HG03442 (cell line): ENCODE measurements at regions not wholly inside any gene's neighbourhood (a gene's known extent, or its start where the extent isn't known, plus 50 kb on each side); places are given as distances from the start of the nearest gene placed in this dataset.

ENCODE experiments used
- ATAC-seq: cut with Tn5 transposase; IDR thresholded peaks from one replicate; pipeline ENCODE4 v1.9.1; 2021; ENCODE audit warnings: mild to moderate bottlenecking, moderate library complexity; ENCODE audit not compliant: unreplicated experiment

DNA sequence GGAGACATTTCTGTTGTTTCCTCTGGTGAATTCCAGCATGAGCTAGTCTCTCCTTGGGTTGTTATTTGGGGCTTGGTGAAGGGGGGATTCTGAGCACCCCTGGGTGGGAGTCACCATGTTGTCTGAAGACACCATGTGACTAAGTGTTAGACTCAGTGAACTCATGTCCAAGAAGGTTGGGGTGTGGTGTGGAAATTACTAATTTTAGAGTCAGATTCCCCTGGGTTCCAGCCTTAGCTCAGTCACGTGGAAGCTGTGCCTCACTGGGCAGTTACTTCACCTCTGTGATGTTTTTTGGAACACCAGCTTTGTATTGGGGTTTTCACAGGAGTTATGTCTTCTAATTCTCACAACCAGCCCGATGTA, 171.5 kb downstream of the RPLP1 start:
- no peak for ATAC-seq

DNA sequence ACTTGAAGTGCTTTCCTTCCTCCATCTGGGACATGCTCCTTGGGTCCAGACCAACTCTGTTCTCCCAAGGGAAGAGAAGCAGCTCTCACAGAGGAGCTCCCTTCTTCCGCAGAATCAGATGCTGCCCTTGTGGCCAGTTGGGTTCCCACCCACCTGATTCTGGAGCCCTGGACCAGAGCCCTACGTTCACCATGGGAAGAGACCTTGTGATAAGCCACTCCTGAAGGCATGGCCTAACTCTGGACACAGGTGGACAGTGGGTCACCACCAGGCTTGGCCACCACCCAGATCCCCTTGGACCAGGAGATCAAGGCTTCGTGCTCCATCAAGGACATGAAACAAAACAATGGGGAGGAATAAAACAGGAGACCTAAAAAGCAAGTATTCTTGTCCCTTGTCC, 172.2 kb downstream of the RPLP1 start:
- ATAC-seq: no peak

DNA sequence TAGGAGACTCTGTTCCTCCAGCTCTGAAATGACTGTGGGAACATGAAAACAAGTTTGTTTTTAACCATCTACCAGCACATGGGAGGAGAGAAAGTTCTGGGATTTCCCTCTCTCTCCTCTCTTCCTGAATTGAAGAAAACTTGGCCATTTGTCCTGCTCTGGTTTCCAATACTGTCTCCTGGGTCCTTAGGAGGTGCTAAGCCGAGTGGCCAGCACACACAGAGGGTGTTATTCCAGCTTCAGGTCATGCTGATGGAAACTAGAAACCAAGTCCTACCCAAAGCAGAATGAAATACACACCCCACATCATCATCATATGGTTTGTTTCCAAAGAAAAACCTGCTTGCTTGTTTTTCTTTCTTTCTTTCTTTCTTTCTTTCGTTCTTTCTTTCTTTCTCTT, 172.7 kb downstream of the RPLP1 start:
- ATAC-seq: no peak

DNA sequence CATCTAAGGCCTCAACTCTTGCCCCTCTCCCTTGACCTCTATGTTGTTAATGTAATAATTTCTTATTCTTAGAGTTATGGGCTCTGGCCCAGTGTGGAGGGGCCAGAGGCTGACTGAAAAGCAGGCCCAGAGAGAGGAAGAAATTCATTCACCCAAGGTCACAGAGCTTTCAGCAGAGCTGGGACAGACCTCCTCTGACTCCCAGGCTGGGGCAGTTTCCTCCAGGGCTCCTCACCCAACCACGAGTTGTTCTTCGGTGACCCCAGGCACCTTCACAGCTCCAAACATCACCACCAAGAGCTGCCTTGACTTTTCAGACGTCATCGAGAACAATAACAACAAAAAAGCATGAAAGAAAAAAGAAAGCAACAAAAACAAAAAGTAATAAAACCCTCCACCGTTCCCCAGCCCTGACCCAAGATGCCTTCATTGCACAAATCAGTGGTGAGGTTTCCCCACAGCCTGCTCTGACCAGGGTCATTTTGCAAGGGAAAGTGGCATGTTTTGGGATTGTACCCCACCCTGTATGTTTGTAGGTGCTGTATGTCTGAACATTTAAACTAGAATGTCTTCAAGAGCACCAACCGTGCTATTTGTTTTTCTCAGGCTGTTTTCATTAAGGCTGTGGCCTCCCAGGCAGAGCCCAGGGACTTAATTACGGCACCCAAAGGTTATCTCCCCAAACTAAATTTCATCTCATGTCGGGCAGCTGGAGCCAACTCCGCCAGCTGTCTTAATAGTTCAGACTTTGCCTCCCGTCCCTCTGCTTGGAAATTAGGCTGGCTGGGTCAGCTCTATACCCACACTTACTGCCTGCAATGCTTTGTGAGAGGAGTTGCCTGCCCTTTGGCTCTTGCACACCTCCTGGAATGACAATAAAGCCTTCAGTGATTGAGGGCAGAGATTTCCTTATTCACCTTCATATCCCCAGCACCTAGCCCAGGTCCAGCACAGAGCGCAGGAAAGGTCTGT, 173.8 kb downstream of the RPLP1 start:
- ATAC-seq: no peak

DNA sequence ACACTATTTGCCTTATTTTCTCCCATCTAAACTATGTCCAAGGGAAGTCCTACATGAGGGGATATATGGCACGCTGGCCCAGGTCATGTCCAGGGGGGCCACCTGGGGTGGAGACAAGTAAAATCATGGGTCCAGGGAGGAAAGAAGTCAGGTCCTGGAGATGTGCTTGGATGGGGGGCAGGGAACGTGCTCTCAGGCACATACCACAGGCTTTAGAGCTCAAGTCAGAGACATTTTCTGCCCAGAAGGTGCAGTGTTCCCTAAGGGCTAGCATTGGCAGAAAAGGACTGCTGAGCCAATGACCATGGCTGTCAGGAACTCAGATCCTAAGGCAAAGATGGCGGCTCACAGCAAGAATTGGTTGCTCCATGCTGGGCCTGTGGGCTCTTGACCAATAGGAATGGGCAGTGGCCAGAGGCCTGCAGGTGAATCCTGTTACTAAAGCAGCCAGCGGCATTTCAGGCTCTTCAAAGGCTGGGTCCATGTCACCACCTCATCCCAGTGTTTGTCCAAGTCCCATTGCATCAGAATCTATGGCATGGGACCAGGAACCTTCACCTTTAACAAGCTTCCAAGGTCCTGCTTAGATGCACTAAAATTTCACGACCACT, 175.0 kb downstream of the RPLP1 start:
- ATAC-seq: no peak

DNA sequence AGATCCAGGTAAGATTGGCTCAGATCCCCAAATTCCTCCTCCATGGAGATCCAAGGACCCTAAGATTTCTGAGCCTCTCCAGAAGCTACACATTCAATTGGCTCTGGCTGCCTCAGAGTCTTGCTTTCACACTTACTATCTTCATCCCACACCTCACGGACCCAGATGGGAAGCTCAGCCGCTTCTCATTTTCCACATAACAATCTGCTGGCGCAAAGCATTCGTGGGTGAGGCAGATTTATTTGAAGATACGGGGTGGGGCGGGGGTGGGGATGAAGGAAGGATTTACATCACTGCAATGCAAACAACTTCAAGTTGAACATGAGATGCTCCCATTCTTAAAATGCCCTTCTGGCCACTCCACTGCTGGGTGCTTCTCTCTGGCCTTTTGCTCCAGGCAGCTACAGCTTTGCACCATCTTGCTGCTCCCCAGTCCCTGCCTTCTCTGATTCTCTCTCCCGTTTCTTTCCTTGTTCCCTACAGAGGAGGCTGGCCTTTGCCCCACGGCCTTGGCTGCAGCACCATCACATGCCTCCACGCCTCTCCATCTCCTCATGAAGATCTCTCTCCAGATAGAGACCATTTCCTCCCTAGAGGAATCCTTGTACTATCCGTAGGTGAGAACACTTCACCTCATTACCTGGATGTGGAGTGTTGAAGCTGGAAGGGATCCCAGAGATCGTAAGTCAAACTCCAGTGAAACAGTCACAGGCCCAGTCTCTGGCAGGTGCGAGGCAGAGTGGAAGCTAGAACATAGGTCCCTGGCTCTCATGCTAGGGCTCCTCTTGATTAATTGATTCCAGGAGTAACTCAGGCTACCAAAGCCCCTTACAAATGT, 175.9 kb downstream of the RPLP1 start:
- no peak for ATAC-seq

DNA sequence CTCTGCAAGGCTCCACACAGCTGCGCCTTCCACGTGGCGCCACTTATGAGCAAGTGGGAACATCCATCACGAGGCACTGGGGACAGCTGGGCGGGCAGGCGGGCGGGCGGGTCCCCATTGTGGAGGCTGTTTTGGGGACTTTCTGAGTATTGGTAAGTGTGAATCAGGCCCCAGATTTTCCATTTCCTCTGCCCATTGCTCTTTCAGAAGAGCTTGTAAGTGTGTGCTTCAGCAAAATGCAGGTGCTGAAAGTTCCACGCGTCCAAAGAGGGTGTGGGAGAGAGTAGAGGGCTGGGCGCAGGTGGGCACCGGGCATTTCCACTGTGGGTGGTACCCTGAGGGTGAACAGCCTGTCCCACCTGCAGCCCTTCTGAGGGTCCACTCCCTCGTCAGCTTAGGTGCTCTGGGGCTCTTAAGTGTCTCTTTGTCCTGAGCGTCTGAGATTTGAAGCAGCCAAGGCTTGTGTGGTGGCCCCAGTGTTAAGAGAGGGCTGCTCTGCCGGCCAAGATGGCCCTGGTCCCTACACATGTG, 177.1 kb downstream of the RPLP1 start:
- no peak for ATAC-seq

DNA sequence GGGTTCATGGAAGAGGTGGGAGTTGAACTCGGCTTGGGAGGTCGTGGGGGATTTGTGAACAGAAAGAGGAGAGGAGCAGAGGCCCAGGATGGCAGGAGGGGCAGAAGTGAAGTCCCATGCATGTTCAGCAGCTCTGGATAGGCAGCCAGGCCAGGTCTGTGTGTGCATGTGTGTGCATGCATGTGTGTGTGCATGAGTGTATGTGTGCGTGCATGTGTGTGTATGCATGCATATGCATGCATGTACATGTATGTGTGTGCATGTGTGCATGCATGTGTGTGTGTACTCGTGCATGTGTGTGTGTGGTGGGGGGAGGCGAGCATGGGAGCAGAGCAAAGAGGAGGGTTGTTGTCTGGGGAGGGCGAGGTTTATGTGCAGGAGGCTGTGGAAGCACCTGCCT, 178.4 kb downstream of the RPLP1 start:
- ATAC-seq: no peak

DNA sequence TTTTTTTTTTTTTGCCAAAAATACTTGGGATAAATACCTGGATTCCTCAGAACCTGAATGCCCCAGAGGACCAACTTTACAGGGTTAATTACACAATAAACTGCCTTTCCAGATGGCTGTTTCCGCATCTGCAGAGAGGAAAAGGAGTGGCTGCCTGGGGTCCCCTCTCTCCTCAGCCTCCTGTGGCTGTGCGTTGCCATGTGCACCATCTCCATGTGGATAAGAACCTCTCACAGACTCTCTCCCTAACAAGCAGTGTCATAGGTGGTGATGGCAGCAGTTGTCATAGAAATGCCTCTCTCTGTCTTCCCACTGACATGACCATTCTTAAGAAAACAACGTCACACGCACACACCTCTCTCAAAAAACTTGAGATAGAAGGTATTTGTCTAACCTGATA, 179.4 kb downstream of the RPLP1 start:
- ATAC-seq: no peak

DNA sequence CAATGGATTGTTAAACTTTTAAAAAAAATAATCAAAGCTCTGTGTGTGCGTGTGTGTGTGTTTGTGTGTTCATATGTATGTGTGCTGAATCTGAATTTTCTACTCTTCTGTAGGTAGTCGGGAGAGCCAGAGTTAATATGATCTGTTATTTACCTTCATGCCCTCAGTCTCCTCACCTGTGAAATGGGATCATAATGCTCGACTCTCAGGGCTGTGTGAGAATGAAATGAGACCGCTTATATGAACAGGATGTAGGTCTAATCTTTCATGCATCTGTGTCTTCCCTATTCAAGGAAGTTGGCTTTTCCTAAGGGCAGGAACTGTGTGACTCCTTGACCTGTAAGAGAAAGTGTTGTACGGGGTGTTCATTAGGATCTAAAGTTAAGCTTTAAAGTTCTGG, 182.2 kb downstream of the RPLP1 start:
- ATAC-seq: no peak

DNA sequence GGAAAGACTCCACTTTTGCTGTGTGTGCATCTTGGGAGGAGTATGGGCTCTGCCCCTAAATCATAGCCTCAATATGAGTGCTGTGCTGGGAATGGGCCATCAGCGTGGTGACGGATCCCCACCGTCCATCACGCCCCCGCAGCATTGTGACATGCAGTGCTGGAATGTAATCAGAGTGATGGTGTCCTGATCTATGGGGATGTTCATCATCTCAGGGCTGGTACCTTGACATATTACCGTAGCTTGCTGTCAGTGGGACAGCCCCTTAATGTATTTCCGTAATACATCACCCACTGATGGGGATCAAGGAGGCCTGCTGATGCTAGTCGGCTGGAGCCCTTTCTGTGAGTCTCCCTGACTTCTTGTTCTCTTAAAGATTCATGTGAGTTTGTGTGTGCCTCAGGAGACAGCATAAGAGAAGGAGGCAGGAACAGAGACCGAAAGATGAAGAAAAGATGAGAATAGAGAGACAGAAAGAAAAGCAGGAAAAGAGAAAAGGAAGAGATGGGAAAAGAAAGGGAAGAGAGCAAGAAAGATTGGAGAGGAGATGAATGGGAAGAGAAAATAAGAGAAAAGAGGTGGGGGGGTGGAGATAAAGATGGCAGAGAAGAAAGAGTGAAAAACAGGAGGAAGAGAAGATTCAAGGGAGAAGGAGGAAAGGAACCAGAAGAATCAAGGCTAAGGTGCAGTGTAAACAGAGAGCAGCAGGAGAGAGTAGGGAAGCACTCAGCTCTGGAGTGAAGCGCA, 183.7 kb downstream of the RPLP1 start:
- ATAC-seq: no peak

DNA sequence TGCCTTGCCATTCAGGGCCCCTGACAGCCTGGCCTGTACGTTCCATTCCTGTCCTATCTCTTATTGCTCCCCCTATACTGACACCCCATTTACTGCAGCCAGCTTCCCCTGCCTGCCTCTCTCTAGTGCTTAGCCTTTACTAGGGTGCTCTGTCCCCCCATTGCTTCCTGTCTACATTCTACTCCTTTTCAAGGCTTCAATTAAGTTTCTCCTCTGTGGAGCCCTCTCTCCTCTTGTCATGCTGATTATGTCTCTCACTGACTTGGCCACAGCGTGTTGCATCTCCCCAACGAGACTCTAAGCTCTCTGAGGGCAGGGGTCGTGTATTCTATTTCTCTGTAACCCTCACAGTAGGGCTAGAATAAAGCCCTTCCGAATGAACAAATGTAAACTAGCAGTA, 185.2 kb downstream of the RPLP1 start:
- ATAC-seq: no peak

DNA sequence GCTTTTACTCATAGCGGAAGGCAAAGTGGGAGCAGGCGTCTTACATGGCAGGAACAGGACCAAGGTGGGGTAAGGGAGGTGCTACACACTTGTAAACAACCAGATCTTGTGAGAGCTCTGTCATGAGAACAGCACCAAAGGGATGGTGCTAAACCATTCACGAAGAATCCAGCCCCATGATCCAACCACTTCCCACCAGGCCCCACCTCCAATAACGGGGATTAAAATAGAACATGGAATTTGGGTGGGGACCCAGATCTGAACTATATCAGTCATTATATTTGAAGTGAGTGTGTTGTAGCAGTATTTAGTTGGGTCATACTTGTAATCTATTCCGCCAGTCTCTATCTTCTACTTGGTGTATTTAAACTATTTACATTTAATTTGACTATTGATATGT, 190.9 kb downstream of the RPLP1 start:
- no peak for ATAC-seq

DNA sequence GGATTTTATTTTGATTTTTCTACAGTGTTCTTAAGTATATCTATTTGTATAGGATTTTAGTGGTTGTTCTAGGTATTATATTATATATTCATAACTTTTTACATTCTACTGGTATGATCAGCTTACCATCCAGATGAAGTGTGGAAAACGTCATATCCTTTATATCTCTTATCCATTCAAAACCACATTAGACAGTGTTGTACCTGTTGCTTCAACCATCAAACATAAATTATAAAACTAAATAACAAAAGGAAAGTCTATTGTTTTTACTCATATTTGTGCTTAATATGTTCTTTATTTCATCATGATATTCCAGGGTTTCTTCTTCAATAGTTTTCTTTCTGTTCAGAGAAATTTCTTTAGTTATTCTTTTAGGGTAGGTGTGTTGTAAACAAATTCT, 191.4 kb downstream of the RPLP1 start:
- ATAC-seq: no peak

DNA sequence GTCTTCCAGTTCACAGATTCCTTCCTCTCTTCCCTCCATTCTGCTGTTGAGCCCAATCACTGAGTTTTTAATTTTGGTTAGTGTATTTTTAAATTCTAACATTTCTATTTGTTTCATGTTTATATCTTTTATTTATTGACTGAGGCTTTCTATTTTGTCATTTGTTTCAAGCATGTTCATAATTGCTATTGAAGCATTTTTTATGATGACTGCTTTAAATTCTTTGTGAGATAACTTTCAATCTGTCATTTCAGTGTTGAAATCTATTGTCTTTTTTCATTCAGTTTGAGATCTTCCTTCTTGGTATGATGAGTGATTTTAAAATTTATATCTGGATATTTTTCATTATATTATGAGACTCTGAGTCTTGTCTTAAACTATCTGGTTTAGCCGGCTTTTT, 192.3 kb downstream of the RPLP1 start:
- no peak for ATAC-seq

DNA sequence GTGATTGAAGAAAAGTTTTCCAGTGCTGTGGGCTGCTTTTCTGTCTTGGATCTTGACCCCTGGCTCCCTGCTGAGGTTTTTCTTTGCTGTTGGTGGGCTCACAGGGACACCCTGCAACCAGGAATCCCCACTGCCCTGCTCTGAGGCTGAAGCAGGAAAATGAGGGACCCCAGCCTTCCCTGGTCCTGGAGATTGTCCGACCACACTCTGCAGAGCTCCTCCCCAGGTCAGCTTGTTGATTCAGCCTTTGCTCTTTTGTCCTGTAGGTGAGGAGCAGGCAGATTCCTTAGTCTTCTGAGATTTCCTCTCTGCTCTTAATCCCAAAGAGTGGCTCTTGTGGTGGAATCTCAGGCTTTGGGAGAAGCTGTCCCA, 194.5 kb downstream of the RPLP1 start:
- no peak for ATAC-seq

DNA sequence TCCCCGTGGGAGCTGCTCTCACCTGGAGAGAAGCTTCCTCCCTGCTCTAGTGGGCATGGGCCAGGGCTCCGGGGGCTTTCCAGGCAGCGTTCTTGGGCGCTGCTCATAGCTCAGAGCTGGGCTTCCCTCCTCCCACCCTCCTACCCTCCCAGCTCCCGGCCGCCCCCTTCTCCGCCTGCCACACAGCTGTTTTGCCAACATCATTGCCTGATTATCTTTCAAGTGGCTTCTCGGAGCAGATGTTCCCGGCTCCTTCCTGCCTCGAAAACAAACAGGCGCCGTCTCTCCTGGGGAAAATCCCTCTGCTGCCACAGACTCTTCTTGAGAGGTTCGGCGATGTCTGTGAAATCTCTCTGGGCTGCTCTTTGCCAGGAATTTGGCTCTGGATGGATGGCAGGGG, 195.6 kb downstream of the RPLP1 start:
- ATAC-seq: no peak

DNA sequence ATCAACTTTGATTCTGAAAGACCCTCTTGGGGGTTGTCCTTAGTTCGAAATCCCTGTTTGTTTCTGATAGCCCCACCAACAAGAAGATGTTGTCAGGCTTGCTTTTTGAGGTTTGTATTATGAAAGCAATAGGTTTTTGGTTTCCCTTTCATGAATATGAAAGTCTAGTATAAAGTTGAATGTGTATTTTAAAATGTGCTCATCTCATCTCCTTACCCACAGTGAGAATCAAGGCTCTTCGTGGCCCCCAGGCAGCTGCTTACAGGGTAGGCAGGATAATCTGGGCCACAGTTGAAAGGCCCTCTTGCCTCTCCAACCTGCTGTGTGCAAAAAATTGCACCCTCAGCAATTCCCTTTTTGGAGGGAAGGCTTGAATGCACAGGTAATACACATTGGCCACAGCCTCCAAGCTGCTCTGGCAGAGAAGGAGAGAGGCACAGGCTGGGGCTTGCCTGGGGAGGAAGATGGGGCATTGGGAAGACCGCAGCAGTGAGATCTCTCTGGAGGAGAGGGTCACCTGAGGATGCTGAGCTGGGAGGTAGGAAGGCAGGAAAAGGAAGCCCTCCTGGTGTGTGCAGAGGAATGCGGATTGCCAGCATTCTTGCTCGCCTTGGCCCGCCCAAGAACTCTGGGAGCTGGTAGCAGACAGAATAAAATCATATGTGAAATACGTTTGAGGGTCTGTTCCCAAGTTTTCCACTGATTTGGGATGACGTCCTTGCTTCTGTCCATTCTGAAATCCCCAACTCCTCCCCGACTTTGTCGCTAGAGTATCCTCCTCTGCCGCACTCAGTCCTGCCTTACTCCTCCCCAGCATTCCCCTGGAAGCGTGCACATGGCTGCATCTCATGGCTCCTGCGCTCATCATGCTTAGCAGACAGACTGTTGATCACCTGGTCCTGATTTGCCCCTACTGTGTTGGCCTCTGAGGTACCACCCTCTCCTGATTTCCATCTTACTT, 196.4 kb downstream of the RPLP1 start:
- ATAC-seq: no peak

DNA sequence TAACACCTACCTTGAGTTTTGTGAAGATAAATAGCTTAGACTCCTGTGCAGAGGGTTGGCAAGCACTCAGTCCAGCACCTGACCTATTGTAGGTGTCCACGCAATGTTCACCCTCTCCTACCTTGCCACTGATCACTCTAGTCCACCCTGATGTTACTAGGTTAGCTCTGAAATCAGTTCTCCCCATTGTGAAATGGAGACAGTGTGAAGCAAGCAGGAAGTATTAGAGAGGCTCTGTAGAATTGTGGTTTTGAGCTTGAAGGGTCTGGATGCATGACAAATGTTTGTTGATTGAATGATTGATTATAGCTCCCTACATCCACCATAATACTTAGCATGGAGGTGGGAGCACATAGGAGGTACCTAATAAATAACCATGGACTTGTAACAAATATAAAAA, 199.7 kb downstream of the RPLP1 start:
- ATAC-seq: no peak
